ENCODE measurements at regions not wholly inside any gene's neighbourhood (a gene's known extent, or its start where the extent isn't known, plus 50 kb on each side); places are given as distances from the start of the nearest gene placed in this dataset.

DNA sequence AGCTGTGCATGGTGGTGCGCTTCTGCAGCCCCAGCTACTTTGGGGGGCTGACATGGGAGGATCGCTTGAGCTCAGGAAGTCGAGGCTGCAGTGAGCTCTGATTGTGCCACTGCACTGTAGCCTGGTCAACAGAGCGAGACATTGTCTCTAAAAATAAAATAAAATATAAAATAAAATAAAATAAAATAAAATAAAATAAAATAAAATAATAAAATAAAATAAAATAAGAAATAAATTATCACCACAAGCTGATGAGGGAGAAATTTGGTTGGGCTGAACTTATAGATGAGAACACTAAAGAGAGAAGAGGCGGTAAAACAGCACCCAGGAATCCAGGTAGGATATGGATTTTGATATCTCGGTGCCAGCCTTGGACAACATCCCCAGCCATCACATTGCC is 933.7 kb downstream of the NLGN4X start:
- H3K18ac ChIP-seq (ENCODE audit: low read depth, low read length) = no peak overlapping the region
- no peak overlapping the region for H4K91ac ChIP-seq (ENCODE audit: insufficient read depth, low read depth, low read length)
- no peaks in the 10 kb centered on the region for H3K27me3 ChIP-seq (ENCODE audit: control insufficient read depth, insufficient read depth, low read length)
- no peak overlapping the region for H2BK120ac ChIP-seq (ENCODE audit: low read depth, low read length)
- no peaks in the 10 kb centered on the region for H3K9me1 ChIP-seq (ENCODE audit: insufficient read depth, low read length)
- ATAC-seq (ENCODE audit: low read depth) = no peak
- intact Hi-C loops (cut with micrococcal nuclease) = no loop called here
- no TSS peak for BruUV-seq (replicated peaks)
- no peak overlapping the region for H3K56ac ChIP-seq (ENCODE audit: extremely low read depth, insufficient read depth, low read length)
- no peak overlapping the region for H2AFZ ChIP-seq (replicated peaks; ENCODE audit: low read length, poor library complexity)
- H3K4ac ChIP-seq (ENCODE audit: low read depth, low read length) = no peak overlapping the region
- POLR2A ChIA-PET (ENCODE audit: unreplicated experiment) = no interaction called here
- peaks cover 5% of the 10 kb centered on the region for H3K9me3 ChIP-seq (ENCODE audit: control insufficient read depth, insufficient read depth, low read length)
- H3K36me3 ChIP-seq (ENCODE audit: control insufficient read depth, insufficient read depth, low read length) = no peaks in the 10 kb centered on the region
- H4K5ac ChIP-seq (ENCODE audit: low read depth, low read length) = no peak overlapping the region
- in situ Hi-C loops (cut with MboI; ENCODE audit: low sequenced_read_pairs) = no loop called here
- H2AK9ac ChIP-seq (replicated peaks; ENCODE audit: low read depth, low read length, poor library complexity) = no peak overlapping the region
- no peak for DNase-seq
- H3K27ac ChIP-seq (ENCODE audit: insufficient read depth, low read length) = no peak overlapping the region
- no peak overlapping the region for H2BK20ac ChIP-seq (ENCODE audit: low read depth, low read length)
- TF ChIP-seq MXI1 (IDR thresholded peaks at IDR 0.05; ENCODE audit: borderline replicate concordance, low read depth, low read length) = no peak
- TF ChIP-seq RCOR1 (IDR thresholded peaks at IDR 0.05; ENCODE audit: insufficient replicate concordance, low read length) = no peak
- TF ChIP-seq CEBPB (IDR thresholded peaks at IDR 0.05; ENCODE audit: low read depth, low read length) = no peak
- no peak for TF ChIP-seq MAFK (IDR thresholded peaks at IDR 0.05; ENCODE audit: low read depth, low read length)
- TF ChIP-seq, protein P1, sequence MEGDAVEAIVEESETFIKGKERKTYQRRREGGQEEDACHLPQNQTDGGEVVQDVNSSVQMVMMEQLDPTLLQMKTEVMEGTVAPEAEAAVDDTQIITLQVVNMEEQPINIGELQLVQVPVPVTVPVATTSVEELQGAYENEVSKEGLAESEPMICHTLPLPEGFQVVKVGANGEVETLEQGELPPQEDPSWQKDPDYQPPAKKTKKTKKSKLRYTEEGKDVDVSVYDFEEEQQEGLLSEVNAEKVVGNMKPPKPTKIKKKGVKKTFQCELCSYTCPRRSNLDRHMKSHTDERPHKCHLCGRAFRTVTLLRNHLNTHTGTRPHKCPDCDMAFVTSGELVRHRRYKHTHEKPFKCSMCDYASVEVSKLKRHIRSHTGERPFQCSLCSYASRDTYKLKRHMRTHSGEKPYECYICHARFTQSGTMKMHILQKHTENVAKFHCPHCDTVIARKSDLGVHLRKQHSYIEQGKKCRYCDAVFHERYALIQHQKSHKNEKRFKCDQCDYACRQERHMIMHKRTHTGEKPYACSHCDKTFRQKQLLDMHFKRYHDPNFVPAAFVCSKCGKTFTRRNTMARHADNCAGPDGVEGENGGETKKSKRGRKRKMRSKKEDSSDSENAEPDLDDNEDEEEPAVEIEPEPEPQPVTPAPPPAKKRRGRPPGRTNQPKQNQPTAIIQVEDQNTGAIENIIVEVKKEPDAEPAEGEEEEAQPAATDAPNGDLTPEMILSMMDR (conservative IDR thresholded peaks at IDR 0.05; ENCODE audit: low read depth, low read length) = no peak
- no peak for TF ChIP-seq POLR2A (IDR thresholded peaks at IDR 0.05; ENCODE audit: low read depth, low read length)
- TF ChIP-seq FOS (IDR thresholded peaks at IDR 0.05; ENCODE audit: low read depth, low read length) = no peak
- TF ChIP-seq, protein P2, sequence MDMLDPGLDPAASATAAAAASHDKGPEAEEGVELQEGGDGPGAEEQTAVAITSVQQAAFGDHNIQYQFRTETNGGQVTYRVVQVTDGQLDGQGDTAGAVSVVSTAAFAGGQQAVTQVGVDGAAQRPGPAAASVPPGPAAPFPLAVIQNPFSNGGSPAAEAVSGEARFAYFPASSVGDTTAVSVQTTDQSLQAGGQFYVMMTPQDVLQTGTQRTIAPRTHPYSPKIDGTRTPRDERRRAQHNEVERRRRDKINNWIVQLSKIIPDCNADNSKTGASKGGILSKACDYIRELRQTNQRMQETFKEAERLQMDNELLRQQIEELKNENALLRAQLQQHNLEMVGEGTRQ (IDR thresholded peaks at IDR 0.05; ENCODE audit: low read depth, low read length) = no peak
- no peak for TF ChIP-seq NFE2L2 (IDR thresholded peaks at IDR 0.05; ENCODE audit: low read depth, low read length)
- TF ChIP-seq CHD1 (IDR thresholded peaks at IDR 0.05; ENCODE audit: low read depth, low read length) = no peak
- no peak for TF ChIP-seq RFX5 (IDR thresholded peaks at IDR 0.05; ENCODE audit: low read depth, low read length)
- TF ChIP-seq SMC3 (IDR thresholded peaks at IDR 0.05; ENCODE audit: low read depth, low read length) = no peak
- TF ChIP-seq, protein P3, sequence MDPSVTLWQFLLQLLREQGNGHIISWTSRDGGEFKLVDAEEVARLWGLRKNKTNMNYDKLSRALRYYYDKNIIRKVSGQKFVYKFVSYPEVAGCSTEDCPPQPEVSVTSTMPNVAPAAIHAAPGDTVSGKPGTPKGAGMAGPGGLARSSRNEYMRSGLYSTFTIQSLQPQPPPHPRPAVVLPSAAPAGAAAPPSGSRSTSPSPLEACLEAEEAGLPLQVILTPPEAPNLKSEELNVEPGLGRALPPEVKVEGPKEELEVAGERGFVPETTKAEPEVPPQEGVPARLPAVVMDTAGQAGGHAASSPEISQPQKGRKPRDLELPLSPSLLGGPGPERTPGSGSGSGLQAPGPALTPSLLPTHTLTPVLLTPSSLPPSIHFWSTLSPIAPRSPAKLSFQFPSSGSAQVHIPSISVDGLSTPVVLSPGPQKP (IDR thresholded peaks at IDR 0.05; ENCODE audit: borderline replicate concordance, low read depth, low read length) = no peak
- no peak for TF ChIP-seq BHLHE40 (IDR thresholded peaks at IDR 0.05; ENCODE audit: low read depth, low read length)
- no peak overlapping the region for H3K9ac ChIP-seq (ENCODE audit: low read depth, low read length)
- no peak overlapping the region for H4K8ac ChIP-seq (ENCODE audit: low read depth in 2 of 2, low read length in 2 of 2)
- no peaks in the 10 kb centered on the region for H3K79me1 ChIP-seq (ENCODE audit: low read depth in 1 of 2, low read length in 2 of 2)
- no CpG with 5 or more reads among the region's 6 CpGs for WGBS, 2 experiments (ENCODE audit: extremely low coverage in 2 of 2, insufficient read length in 1 of 2)
- H3K4me2 ChIP-seq (ENCODE audit: low read depth, low read length) = no peak overlapping the region
- no peak overlapping the region for H2BK15ac ChIP-seq (ENCODE audit: low read depth, low read length)
- H3K14ac ChIP-seq (replicated peaks; ENCODE audit: low read depth, low read length) = no peak overlapping the region
- H4K20me1 ChIP-seq (ENCODE audit: insufficient read depth, low read length) = no peaks in the 10 kb centered on the region
- H3K4me3 ChIP-seq (ENCODE audit: insufficient read depth, low read depth, low read length) = no peak overlapping the region
- dilution Hi-C loops (cut with HindIII; ENCODE audit: low sequenced_read_pairs, unreplicated experiment) = no loop called here
- H3K4me1 ChIP-seq (ENCODE audit: control insufficient read depth, insufficient read depth, low read length) = no peaks in the 10 kb centered on the region
- CTCF ChIA-PET = no interaction called here
- no peak overlapping the region for H3K23ac ChIP-seq (ENCODE audit: low read depth, low read length)
- no peak overlapping the region for H2AK5ac ChIP-seq (ENCODE audit: low read depth, low read length)
- H2BK5ac ChIP-seq (ENCODE audit: low read depth, low read length, poor library complexity, severe bottlenecking) = no peak overlapping the region

Data from IMR-90 (cell line).